HG02763 (cell line): ENCODE measurements at regions not wholly inside any gene's neighbourhood (a gene's known extent, or its start where the extent isn't known, plus 50 kb on each side); places are given as distances from the start of the nearest gene placed in this dataset.
"Not testable (repeated sequence)": the region's sequence is repeated elsewhere in the genome, so short reads cannot be mapped to it uniquely, and the experiment has no call there.

Experiments used
- ATAC-seq: cut with Tn5 transposase; IDR thresholded peaks from one replicate; pipeline ENCODE4 v1.9.1; 2021; ENCODE audit warnings: mild to moderate bottlenecking, moderate library complexity; ENCODE audit not compliant: unreplicated experiment

DNA sequence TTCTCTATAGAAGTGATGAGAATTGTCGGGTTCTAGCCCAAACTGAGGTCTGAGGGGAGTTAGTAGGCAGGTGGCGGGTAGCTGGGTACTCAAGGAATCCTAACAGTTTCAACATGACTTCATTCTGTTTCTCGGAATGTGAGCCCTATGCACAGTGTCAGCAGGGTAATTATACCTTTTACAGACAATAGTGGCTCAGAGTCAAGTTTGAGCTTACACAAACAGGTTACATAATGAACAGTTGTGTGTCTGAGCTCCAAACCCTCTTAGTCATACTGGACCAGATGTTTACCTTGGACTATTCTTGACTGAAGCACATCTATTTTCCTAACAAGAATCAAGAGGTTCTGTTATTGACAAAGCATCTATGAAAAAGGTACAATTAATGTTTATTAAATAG lies 1066.7 kb upstream of the PCDH20 start:
- ATAC-seq, result no peak

DNA sequence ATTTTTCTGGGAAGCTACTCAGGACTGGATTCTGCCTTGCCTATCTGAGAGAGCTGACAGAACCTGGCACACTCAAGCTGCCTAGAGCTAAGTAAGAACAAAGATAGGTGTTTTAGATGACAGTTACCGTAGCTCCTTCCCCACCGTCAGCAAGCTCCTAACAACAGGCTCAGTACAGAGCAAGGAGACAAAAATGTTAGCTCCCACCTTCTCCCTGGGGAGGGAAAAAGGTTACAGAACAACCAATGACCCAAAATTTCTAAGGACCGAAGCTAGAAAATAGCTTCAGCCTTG lies 1058.2 kb upstream of the PCDH20 start:
- no peak for ATAC-seq

DNA sequence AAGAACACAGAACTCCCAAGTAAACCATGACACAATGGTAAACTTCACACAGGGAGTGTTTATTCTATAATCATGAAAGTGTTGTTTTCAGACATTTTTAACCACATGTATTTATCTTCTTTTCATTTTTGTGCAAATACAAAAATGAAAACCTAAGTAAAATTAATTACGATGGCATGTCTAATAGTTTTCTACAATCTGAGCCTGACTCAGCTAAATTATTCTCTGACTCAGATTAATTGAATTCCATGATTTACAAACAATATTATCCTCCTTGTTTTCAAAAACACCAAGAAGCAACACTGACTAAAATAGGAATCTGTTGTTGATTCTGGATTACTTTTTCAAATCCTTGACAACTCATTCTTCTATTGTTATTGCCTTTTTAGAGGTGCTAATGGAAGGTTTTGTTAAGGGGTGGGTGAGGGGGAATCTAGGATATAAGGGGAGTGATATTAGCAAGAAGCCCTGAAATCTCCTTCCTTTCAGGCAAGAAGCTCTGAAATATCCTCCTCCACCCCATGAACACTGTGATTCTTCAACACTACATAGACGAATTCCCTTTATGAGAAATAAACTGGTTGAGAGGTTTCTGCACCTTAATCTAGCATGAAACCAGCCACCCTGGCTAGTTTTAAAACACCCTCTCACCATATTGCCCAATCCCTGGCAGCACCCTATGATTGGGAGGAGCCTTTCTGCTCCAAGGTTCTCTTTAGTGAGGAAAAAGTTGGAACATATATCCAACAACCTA lies 1057.7 kb upstream of the PCDH20 start:
- ATAC-seq, result no peak

- ATAC-seq, result no peak
Measured at GRCh38 chr13:62453761-62454160, 1038.1 kb upstream of the PCDH20 start.

DNA sequence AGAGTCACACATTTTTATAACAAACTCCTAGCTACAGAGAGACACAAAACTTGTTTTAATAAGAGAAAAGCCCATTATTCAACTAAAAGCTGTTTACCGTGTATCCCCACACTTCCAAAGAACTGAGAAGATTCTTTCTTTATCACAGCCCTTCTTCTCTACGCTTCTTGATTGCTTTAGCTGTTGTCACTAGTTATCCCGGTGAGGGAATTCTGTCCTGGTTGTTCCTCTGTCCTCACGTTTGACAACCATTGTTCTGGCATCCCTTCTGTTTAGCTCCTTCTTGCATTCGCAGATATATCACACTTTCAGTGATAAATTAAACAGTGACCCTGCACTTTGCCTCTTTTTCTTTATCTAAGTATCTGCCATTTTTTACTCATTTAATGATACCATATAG lies 1035.1 kb upstream of the PCDH20 start:
- no peak for ATAC-seq

DNA sequence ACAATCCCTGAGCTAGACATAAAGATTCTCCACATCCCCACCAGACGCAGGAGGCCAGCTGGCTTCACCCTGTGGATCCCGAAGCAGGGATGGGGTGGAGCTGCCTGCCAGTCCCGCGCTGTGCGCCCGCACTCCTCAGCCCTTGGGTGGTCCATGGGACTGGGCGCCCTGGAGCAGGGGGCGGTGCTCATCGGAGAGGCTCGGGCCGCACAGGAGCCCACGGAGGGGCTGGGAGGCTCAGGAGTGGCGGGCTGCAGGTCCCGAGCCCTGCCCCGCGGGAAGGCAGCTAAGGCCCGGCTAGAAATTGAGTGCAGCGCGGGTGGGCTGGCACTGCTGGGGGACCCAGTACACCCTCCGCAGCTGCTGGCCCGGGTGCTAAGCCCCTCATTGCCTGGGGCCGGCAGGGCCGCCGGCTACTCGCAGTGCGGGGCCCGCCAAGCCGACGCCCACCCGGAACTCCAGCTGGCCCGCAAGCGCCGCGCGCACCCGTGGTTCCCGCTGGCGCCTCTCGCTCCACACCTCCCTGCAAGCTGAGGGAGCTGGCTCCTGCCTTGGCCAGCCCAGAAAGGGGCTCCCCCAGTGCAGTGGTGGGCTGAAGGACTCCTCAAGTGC lies 1032.2 kb upstream of the PCDH20 start:
- ATAC-seq, result not testable (repeated sequence)

- no peak for ATAC-seq
Measured at GRCh38 chr13:62444805-62445204, 1029.2 kb upstream of the PCDH20 start.

GRCh38 chr13:62434081-62434480 lies 1018.4 kb upstream of the PCDH20 start:
- ATAC-seq, result no peak

DNA sequence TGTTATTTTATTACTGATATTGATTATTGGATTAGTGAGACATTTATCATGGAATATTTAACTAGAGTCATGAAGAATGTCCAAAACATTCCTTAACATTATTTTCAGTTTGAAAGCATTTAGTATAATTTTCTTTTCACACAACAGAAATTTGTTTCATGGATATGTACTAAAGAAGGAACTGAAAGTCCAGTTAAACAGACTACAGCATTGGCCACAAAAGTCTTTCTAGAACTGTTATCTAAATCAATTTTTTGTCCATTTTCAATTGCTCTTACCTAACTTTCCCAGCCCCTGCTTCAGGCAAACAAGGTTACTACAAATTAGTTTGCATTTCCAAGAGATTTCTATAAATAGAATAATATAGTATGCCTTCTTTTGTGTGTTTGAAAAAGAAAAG lies 1018.0 kb upstream of the PCDH20 start:
- ATAC-seq, result no peak

DNA sequence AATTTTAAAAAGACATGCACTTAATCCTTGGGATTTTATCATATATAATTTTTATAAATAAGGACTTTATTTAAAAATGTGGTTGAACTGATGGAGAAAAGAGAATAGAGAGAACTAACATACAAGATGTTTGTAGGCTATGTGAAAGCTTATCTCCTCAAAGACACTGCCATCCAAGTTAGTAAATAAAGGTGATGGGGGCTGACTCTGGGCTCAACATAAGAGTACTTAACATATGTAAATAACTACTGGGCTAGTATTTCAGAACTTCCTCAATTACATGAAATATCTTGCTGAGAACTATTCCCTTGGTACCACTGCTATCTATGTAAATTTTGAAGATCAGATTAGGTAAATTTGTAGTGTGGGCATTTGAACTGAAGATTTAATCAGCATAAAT lies 1017.3 kb upstream of the PCDH20 start:
- no peak for ATAC-seq

DNA sequence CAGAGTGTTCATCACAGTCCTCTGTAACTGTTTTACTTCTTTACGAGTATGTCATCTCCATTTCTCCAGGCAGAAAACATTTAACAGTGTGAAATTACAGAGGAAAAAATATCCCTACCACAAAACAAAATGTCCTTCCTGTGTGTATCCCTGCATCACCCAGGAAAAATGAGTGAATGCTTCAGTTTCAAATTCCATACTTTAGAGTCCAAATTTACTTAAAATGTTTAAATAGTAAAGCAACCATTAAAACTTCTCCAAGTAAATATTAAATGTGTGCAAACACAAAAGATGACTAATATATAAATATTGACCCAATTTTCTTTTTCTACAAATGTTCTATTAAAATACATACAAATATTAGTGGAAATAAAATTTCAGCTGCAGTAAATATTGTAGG lies 1016.6 kb upstream of the PCDH20 start:
- no peak for ATAC-seq

GRCh38 chr13:62431852-62432251 lies 1016.2 kb upstream of the PCDH20 start:
- no peak for ATAC-seq

DNA sequence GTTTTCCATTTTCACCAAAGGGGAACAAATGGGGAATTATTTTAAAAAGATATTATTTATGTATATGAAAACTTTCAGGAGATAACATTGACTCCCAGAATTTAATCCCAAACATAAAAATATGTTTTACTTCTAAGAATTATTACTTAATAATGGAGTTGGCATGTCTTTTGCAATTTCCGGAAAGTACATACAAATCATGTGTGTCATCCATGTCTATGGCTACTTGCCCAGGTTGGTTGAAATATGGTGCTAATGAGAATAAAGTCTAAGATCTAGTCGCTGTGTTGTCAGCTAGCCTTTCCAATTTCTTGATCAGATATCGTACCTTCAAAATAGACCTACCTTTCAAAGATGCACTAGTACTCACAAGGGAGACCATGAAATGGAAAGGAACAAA lies 1003.2 kb upstream of the PCDH20 start:
- no peak for ATAC-seq

GRCh38 chr13:62418376-62418775 lies 1002.7 kb upstream of the PCDH20 start:
- no peak for ATAC-seq

DNA sequence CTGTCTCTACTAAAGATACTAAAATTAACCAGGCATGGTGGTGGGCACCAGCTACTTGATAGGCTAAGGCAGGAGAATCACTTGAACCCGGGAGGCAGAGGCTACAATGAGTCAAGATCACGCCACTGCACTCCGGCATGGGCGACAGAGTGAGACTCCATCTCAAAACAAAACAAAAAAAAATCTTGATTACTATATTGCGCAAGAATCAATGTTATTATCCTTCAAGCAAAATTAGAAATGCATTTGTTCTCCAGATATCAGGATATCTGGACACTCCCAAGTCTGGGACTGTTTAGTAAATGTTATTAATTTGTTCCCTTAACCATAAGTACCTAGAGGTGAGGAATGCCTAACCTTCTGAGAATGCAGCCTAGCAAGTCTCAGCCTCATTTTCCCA lies 992.2 kb upstream of the PCDH20 start:
- no peak for ATAC-seq

GRCh38 chr13:62388515-62388914 lies 972.9 kb upstream of the PCDH20 start:
- ATAC-seq, result no peak

- no peak for ATAC-seq
Measured at GRCh38 chr13:62387647-62388046, 972.0 kb upstream of the PCDH20 start.

DNA sequence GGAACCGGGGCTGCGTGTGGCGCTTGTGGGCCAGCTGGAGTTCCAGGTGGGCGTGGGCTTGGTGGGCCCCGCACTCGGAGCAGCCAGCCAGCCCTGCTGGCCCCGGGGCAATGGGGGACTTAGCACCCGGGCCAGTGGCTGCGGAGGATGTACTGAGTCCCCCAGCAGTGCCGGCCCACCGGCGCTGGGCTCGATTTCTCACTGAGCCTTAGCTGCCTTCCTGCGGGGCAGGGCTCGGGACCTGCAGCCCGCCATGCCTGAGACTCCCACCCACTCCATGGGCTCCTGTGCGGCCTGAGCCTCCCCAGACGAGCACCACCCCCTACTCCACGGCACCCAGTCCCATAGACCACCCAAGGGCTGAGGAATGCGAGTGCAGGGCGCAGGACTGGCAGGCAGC lies 963.6 kb upstream of the PCDH20 start:
- ATAC-seq, result not testable (repeated sequence)

- ATAC-seq, result no peak
Measured at GRCh38 chr13:62377838-62378237, 962.2 kb upstream of the PCDH20 start.

DNA sequence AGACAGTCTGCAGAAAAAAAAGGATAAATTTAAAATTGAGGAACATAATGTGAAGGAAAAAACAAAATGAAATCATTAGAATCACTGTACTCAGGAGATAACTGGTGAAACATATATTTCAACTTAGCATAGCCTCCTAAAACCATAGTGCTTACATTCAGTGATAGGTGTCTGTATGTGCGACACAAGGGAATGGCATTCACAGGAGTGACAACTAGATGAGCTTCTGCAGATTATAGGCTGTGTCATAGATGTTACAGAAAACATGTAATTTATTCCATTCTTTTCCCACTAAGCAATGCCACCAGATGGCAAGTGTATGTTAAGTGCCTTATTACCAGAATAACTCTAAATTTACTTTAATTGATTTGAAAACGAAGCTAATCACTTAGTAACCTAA lies 960.0 kb upstream of the PCDH20 start:
- ATAC-seq, result no peak

DNA sequence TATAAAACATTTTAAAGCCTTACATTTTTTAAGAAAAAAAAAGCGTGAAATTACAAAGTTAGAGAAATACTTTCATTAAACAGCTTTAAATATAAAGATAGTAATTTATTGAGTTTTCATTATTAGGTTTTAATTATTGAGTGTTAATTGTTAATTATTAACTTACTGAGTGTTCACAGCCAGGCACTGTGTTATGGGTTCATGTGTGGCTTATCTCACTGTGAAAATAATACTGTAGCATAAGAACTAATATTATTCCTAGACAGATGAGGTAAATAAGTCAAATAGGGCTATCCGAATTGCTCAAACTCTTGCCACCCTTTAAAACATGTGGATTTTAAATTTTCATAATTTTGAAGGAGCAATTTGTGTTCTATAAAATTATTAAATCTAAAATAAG lies 956.1 kb upstream of the PCDH20 start:
- ATAC-seq, result no peak

DNA sequence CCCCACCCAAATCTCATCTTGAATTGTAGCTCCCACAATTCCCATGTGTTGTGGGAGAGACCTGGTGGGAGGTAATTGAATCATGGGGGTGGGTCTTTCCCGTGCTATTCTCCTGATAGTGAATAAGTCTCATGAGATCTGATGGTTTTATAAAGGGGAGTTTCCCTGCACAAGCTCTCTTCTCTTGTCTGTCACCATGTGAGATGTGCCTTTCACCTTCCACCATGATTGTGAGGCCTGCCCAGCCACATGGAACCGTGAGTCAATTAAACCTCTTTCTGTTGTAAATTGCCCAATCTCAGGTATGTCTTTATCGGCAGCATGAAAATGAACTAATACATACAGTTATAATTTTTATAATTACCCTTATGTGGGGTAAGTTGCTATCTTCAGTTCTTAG lies 952.3 kb upstream of the PCDH20 start:
- ATAC-seq, result not testable (repeated sequence)

DNA sequence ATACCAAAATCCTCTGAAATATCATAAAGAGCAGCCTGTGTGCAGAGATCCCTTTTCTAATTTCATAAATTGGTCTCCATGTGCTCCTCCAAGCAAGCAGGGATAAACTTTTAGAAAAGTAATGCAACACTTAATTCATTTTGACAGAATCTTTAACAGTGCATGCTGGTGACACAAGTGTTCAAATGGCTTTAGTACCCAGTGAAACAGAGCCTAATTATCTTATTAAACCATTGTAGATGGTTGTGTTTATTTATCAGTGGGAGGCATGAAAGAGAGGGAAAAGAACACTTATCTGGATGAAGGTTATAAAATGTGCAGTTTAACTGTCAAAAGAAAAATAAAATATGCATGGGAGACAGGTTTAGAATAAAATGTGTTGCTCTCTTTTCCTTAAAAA lies 945.0 kb upstream of the PCDH20 start:
- ATAC-seq, result no peak
